ENCODE measurements at regions not wholly inside any gene's neighbourhood (a gene's known extent, or its start where the extent isn't known, plus 50 kb on each side); places are given as distances from the start of the nearest gene placed in this dataset.
"Not testable (repeated sequence)": the region's sequence is repeated elsewhere in the genome, so short reads cannot be mapped to it uniquely, and the experiment has no call there.

GRCh38 chr3:159667261-159667660 is 321.4 kb upstream of the IL12A start:
- ATAC-seq (replicated peaks in 1 of 2) (no peak), DNase-seq (no peak)
- Mint-ChIP-seq H3K9me3 (no peaks in the 10 kb centered on the region), H3K27ac (no peak overlapping the region), H3K27me3 (ENCODE audit: low read depth) (no peaks in the 10 kb centered on the region), H3K4me1 (ENCODE audit: low read depth) (no peaks in the 10 kb centered on the region), H3K4me3 (no peak overlapping the region), H3K36me3 (ENCODE audit: insufficient read depth in 2 of 2) (no peaks in the 10 kb centered on the region)

DNA sequence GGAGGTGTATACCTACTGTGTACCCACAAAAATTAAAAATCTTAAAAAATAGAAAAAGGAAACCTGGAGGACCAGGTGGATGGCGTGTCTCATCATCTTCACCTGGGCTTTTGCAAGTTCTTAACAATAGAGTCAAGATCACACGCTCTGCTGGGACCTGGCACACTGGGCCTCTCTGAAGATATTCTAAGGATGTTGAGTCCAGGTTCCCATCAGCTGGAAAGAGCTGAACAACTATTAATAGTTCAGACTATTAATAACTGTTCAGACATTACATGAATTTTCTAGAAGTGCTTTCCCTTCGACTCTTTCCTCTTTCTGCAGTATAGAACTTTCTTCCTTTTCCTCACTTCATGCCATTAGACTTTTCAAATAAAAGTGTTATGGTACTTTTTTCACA is 320.2 kb upstream of the IL12A start:
- H3K27me3 Mint-ChIP-seq (ENCODE audit: low read depth): no peaks in the 10 kb centered on the region
- H3K4me3 Mint-ChIP-seq: no peak overlapping the region
- H3K9me3 Mint-ChIP-seq: no peaks in the 10 kb centered on the region
- H3K27ac Mint-ChIP-seq: no peak overlapping the region
- H3K4me1 Mint-ChIP-seq (ENCODE audit: low read depth): no peaks in the 10 kb centered on the region
- no peak for ATAC-seq (replicated peaks in 1 of 2)
- no peak for DNase-seq
- no peaks in the 10 kb centered on the region for H3K36me3 Mint-ChIP-seq (ENCODE audit: insufficient read depth in 2 of 2)

DNA sequence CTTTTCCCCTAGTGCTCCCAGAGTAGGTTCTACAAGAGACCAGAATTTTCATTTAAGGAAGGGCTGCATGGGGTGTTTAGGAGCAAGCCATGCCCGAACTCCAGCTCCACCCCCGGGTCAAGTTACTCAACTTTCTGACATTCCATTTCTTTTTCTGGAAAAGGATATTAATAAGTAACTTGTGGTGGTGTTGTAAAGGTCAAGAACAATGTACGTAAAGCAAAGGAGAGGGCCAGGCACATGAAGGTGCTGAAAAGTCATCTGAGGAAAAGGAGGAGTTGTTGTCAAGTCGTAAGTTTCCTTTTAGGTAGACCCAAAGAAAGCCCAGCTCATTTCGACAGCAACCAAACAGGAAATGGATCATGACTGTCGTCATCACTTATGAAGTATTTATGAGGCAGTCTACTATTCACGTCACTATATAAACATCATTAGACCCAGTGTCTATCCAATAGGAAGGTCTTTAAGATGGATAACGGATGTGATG is 319.6 kb upstream of the IL12A start:
- no peak overlapping the region for H3K4me3 Mint-ChIP-seq
- no peaks in the 10 kb centered on the region for H3K36me3 Mint-ChIP-seq (ENCODE audit: insufficient read depth in 2 of 2)
- H3K4me1 Mint-ChIP-seq (ENCODE audit: low read depth): no peaks in the 10 kb centered on the region
- DNase-seq (no peak), ATAC-seq (replicated peaks in 1 of 2) (no peak)
- H3K27me3 Mint-ChIP-seq (ENCODE audit: low read depth): no peaks in the 10 kb centered on the region
- no peak overlapping the region for H3K27ac Mint-ChIP-seq
- H3K9me3 Mint-ChIP-seq: no peaks in the 10 kb centered on the region

DNA sequence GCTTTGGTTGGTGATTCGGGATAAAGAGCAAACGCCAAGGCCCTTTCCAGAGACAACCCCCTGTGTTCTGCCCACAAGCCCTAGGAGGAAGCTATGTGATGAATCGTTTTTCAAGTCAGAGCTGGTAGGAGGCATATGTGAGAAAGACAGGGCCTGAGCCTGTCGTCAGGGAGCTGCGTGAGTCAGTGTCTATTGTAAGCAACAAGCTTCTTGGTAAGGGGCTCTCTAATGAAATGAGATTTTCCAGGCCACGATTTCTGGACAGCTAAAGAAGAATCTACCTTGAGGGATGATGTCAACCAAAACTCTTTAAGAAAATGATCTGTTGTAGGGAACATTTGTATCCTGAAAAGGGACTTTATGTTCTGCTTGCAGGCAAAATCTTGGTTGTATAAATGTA is 318.9 kb upstream of the IL12A start:
- ATAC-seq (replicated peaks in 1 of 2) (no peak), DNase-seq (no peak)
- no peaks in the 10 kb centered on the region for H3K4me1 Mint-ChIP-seq (ENCODE audit: low read depth)
- no peaks in the 10 kb centered on the region for H3K9me3 Mint-ChIP-seq
- H3K27me3 Mint-ChIP-seq (ENCODE audit: low read depth): no peaks in the 10 kb centered on the region
- H3K36me3 Mint-ChIP-seq (ENCODE audit: insufficient read depth in 2 of 2): no peaks in the 10 kb centered on the region
- H3K27ac Mint-ChIP-seq: no peak overlapping the region
- H3K4me3 Mint-ChIP-seq: no peak overlapping the region

DNA sequence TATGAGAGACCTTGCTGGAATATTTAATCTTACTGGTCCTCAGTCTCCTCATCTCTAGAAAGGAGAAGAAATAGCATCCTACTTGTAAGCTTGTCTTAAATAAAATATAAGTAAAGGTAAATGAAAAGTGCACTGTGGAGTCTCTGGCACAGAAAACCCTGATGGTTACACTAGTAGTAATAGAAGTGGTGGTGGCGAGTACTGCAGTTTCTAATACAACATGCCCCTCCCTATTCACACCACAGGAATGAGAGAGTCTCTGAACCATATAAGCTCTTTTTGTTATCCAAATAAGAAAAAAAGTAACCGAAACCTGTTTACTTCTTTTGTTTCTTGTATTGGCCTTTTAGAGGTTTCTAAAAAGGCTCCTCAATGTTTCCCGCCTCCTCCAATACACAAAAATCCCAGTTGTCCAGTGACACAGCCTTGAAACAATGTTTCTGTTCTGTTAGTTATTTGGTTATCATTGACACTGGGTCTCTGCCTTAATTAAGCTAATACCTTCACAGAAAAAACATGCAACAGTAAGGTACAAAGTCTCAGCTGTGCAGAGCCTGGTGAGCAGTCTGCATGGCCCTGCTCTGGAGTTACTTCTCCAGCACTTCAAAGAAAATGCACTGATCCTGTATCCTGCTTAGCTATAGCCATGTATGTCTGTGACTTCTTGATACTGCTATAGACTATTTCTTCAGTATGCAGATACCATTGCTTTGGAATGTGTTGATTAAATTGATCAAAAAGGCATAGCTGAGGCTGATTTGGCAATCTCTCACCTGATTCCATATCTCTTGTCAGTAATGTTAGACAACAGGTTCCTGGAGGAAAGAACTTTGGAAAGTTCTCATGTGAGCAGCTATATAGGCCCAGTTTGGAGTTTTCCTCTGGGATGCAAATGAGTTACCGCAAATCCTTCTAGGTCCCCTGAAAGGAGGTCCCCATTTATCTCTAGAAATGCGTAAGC is 315.6 kb upstream of the IL12A start:
- Mint-ChIP-seq H3K27me3 (ENCODE audit: low read depth) (no peaks in the 10 kb centered on the region), H3K27ac (no peak overlapping the region), H3K9me3 (no peaks in the 10 kb centered on the region), H3K4me1 (ENCODE audit: low read depth) (no peaks in the 10 kb centered on the region), H3K36me3 (ENCODE audit: insufficient read depth in 2 of 2) (no peaks in the 10 kb centered on the region), H3K4me3 (no peak overlapping the region)
- DNase-seq: no peak
- ATAC-seq (replicated peaks in 1 of 2): no peak

DNA sequence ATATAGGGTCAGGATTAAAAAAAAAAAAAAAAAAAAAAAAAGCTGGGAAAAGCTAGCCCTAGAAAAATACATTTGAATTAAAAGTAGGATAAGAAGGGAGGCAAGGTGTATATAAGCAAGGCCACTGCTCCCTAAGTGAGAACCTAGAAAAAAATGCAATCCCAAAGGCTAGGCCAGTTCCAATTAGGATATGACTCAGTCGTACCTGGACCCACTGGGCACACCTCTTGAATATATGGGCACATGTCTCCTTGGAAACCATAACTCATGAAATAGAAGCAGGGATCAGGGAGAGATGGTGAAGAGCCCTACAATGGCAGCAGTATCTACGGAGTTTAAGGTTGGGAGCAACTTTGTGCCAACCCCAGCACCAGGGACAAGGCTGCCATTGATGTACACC is 314.1 kb upstream of the IL12A start:
- Mint-ChIP-seq H3K4me3 (no peak overlapping the region), H3K27me3 (ENCODE audit: low read depth) (no peaks in the 10 kb centered on the region), H3K4me1 (ENCODE audit: low read depth) (no peaks in the 10 kb centered on the region), H3K27ac (no peak overlapping the region), H3K36me3 (ENCODE audit: insufficient read depth in 2 of 2) (no peaks in the 10 kb centered on the region), H3K9me3 (no peaks in the 10 kb centered on the region)
- ATAC-seq (replicated peaks in 1 of 2) (no peak), DNase-seq (no peak)

- no peak for DNase-seq
These were observed 313.4 kb upstream of the IL12A start for GRCh38 chr3:159675285-159675684.

DNA sequence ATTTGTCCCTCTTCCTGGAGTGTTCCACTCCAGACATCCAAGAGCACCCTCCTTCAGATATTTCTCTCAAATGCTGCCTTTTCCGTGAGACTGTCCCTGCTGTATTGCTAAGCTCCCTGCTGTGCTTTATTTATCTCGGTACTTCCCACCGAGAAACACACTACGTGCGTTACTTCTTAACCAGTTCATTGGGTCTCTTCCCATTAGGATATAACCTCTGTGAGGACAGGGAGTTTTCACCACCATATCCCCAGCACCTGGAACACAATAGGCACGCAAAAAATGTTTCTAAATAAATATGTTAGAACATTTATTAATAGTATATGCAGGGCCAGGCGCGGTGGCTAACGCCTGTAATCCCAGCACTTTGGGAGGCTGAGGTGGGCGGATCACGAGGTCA is 308.7 kb upstream of the IL12A start:
- no peak for DNase-seq
- Mint-ChIP-seq H3K4me3 (no peak overlapping the region), H3K9me3 (peaks cover 0 to 3% of the 10 kb centered on the region in 2 donors)

More at GRCh38 chr3:159675285-159675684, 313.4 kb upstream of the IL12A start:
- Mint-ChIP-seq H3K4me3 (no peak overlapping the region), H3K36me3 (ENCODE audit: insufficient read depth in 2 of 2) (no peaks in the 10 kb centered on the region), H3K4me1 (ENCODE audit: low read depth) (no peaks in the 10 kb centered on the region), H3K9me3 (no peaks in the 10 kb centered on the region), H3K27ac (no peak overlapping the region), H3K27me3 (ENCODE audit: low read depth) (no peaks in the 10 kb centered on the region)
- no peak for ATAC-seq (replicated peaks in 1 of 2)

DNA sequence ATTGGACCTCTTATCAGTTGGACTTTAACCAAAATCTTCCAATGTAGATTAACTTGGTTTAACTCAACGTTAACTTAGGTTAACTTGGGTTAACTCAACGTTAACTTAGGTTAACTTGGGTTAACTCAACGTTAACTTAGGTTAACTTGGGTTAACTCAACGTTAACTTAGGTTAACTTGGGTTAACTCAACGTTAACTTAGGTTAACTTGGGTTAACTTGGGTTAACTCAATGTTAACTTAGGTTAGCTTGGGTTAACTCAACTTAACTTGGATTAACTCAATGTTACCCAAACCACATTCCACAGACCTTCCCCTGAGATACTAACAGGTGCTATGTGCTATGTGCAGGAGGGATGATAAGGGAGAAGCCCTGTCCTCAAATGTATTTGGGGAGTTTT is 306.9 kb upstream of the IL12A start:
- H3K27me3 Mint-ChIP-seq (ENCODE audit: low read depth); H3K9me3 Mint-ChIP-seq; H3K27ac Mint-ChIP-seq; ATAC-seq (replicated peaks in 1 of 2); H3K36me3 Mint-ChIP-seq (ENCODE audit: insufficient read depth in 2 of 2); H3K4me3 Mint-ChIP-seq; H3K4me1 Mint-ChIP-seq (ENCODE audit: low read depth); DNase-seq: not testable (repeated sequence)

More for the DNA sequence above, 308.7 kb upstream of the IL12A start:
- H3K4me1 Mint-ChIP-seq (ENCODE audit: low read depth): no peaks in the 10 kb centered on the region
- H3K36me3 Mint-ChIP-seq (ENCODE audit: insufficient read depth in 2 of 2): no peaks in the 10 kb centered on the region
- no peak overlapping the region for H3K27ac Mint-ChIP-seq
- ATAC-seq (replicated peaks in 1 of 2): no peak
- H3K27me3 Mint-ChIP-seq (ENCODE audit: low read depth): no peaks in the 10 kb centered on the region

GRCh38 chr3:159685801-159686200 is 302.8 kb upstream of the IL12A start:
- no peak overlapping the region for H3K4me3 Mint-ChIP-seq
- H3K4me1 Mint-ChIP-seq (ENCODE audit: low read depth): no peaks in the 10 kb centered on the region
- H3K9me3 Mint-ChIP-seq: peaks cover 8 to 13% of the 10 kb centered on the region in 2 donors
- H3K27ac Mint-ChIP-seq: no peak overlapping the region
- H3K27me3 Mint-ChIP-seq (ENCODE audit: low read depth): no peaks in the 10 kb centered on the region
- ATAC-seq (replicated peaks in 1 of 2): no peak
- no peak for DNase-seq
- H3K36me3 Mint-ChIP-seq (ENCODE audit: insufficient read depth in 2 of 2): peaks cover 2 to 4% of the 10 kb centered on the region in 2 donors

GRCh38 chr3:159693226-159693625 is 295.4 kb upstream of the IL12A start:
- DNase-seq (no peak), ATAC-seq (replicated peaks in 1 of 2) (no peak)
- no peaks in the 10 kb centered on the region for H3K4me1 Mint-ChIP-seq (ENCODE audit: low read depth)
- peaks cover 10 to 15% of the 10 kb centered on the region in 2 donors for H3K9me3 Mint-ChIP-seq
- H3K27ac Mint-ChIP-seq: no peak overlapping the region
- no peak overlapping the region for H3K4me3 Mint-ChIP-seq
- H3K27me3 Mint-ChIP-seq (ENCODE audit: low read depth): no peaks in the 10 kb centered on the region
- peaks cover 0 to 7% of the 10 kb centered on the region in 2 donors for H3K36me3 Mint-ChIP-seq (ENCODE audit: insufficient read depth in 2 of 2)

- Mint-ChIP-seq H3K27ac (no peak overlapping the region), H3K27me3 (ENCODE audit: low read depth) (peaks cover 7% of the 10 kb centered on the region), H3K4me3 (no peak overlapping the region), H3K4me1 (ENCODE audit: low read depth) (no peaks in the 10 kb centered on the region), H3K36me3 (ENCODE audit: insufficient read depth in 2 of 2) (no peaks in the 10 kb centered on the region), H3K9me3 (peaks cover 5 to 11% of the 10 kb centered on the region in 2 donors)
- ATAC-seq (replicated peaks in 1 of 2): no peak
- DNase-seq: no peak
These were observed 276.9 kb upstream of the IL12A start for GRCh38 chr3:159711560-159712333.

- no peaks in the 10 kb centered on the region for H3K36me3 Mint-ChIP-seq (ENCODE audit: insufficient read depth in 2 of 2)
- H3K4me1 Mint-ChIP-seq (ENCODE audit: low read depth): no peaks in the 10 kb centered on the region
- no peak overlapping the region for H3K27ac Mint-ChIP-seq
- no peak for ATAC-seq (replicated peaks in 1 of 2)
- no peak overlapping the region for H3K4me3 Mint-ChIP-seq
- peaks cover 0 to 11% of the 10 kb centered on the region in 2 donors for H3K9me3 Mint-ChIP-seq
- H3K27me3 Mint-ChIP-seq (ENCODE audit: low read depth): no peaks in the 10 kb centered on the region
- no peak for DNase-seq
These were observed 267.3 kb upstream of the IL12A start for GRCh38 chr3:159721324-159721723.

All from activated T-cell treated with anti-CD3 and anti-CD28 coated beads, Interleukin-2, amount 50 U/mL, for 72 hours (primary cell).